Endometrial microvascular endothelial cells (primary cell): ENCODE measurements at regions not wholly inside any gene's neighbourhood (a gene's known extent, or its start where the extent isn't known, plus 50 kb on each side); places are given as distances from the start of the nearest gene placed in this dataset.
"Not testable (repeated sequence)": the region's sequence is repeated elsewhere in the genome, so short reads cannot be mapped to it uniquely, and the experiment has no call there.

ENCODE experiments used
- in situ Hi-C: cut with HindIII; loops from 2 replicates; pipeline ENCODE4 v1.10.0; 2017; ENCODE audit warnings: low sequenced_read_pairs, low pct_unique_long_range_greater_than_20kb; ENCODE audit errors: inconsistent ontology term

DNA sequence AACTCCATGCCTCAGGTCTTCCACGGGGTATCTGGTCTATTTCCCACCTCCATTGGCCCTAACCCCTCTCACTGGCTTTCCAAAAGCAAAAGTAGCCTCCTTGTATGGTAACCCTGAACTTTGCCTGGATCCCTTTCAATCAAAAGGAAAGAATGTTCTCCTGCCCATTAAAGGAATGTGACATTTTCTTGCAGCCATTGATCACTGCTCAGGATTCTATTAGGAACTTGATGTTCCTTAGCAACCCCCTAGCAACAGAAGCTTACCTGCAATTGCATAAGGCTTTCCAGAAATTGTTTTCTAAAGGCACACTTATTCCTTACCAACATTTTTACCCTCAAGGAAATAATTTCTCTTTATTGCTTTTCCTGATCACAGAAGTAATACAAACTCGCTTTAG, 91.4 kb upstream of the AGAP1 start:
- in situ Hi-C loops: no loop called here

- in situ Hi-C loops: no loop called here
Observed at GRCh38 chr2:235405612-235406361, 88.1 kb upstream of the AGAP1 start.

GRCh38 chr2:235406430-235406829, 87.4 kb upstream of the AGAP1 start:
- in situ Hi-C loops: no loop called here

DNA sequence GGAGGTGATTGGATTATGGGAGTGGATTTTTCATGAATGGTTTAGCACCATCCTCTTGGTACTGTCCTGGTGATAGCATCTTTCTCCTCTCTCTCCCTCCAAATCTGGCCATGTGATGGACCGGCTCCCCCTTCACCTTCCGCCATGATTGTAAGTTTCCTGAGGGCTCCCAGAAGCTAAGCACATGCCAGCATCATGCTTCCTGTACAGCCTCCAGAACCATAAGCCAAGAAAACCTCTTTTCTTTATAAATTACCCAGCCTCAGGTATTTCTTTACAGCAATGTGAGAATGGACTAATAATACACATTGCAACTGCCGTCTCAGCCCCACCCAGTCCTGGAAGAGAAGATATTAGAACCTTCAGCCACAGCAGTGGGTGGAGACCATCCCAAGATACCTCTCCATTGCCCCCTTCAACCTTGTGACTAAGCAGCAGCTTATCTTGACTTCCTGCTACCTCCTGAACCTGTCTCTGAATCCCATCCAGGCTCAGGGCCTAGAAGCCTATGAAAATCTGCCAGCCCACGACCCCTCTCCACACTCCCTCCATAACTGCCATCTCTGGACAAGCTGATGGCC, 81.8 kb upstream of the AGAP1 start:
- in situ Hi-C loops: no loop called here

GRCh38 chr2:235413064-235413463, 80.8 kb upstream of the AGAP1 start:
- in situ Hi-C loops: no loop called here

- in situ Hi-C loops: no loop called here
Observed at GRCh38 chr2:235414422-235414821, 79.4 kb upstream of the AGAP1 start.

DNA sequence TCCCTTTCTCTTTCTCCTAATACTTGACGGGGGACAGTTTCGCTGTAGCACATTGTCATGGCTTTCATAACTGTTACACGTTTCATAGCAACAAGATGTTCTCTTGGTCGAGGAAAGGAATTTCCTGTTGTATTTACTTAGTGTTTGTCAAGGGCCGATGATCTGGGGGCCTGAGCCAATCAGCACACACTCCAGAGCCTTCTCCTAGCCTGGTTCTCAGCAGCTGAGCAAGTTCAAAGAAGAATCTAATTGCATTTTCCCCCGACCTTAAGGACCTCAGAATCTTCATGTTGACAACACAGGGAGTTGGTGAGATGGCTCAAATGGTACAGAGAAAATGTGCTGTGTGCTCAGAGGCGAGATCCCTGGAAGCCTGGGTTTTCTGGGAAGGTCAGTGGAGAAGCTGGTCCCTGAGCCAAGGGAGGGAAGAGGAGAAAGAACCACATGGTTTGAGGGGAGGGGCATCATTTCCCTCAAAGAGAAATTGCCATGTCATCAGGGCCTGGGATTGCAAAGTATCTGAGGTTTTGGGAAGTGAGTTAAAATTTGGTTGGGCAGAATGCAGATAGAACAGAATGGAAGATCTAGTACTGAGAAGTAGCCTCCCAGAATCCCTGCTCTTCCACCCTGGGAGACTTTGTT, 76.9 kb upstream of the AGAP1 start:
- in situ Hi-C loops: no loop called here

- in situ Hi-C loops: no loop called here
Observed at GRCh38 chr2:235418918-235419317, 74.9 kb upstream of the AGAP1 start.

DNA sequence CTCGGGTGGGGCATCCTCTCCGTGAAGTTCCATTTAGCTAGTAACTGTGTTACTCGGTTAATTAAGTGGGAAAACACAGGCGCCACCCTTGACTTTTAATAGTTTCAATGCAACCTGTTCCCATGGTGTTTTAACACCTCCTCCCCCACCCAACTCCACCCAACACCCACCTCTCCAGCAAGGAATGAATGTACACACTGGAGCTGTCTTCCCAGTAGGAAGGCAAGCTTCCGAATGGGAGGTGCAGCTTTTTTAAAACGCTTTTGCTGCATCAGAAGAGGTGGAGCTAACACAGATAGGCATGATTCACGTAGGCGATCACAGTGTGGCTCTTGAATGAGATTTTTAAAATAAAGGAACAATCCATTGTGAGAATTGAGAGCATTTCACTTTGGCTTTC, 73.8 kb upstream of the AGAP1 start:
- in situ Hi-C loops: no loop called here

GRCh38 chr2:235421618-235422017, 72.2 kb upstream of the AGAP1 start:
- in situ Hi-C loops: no loop called here

DNA sequence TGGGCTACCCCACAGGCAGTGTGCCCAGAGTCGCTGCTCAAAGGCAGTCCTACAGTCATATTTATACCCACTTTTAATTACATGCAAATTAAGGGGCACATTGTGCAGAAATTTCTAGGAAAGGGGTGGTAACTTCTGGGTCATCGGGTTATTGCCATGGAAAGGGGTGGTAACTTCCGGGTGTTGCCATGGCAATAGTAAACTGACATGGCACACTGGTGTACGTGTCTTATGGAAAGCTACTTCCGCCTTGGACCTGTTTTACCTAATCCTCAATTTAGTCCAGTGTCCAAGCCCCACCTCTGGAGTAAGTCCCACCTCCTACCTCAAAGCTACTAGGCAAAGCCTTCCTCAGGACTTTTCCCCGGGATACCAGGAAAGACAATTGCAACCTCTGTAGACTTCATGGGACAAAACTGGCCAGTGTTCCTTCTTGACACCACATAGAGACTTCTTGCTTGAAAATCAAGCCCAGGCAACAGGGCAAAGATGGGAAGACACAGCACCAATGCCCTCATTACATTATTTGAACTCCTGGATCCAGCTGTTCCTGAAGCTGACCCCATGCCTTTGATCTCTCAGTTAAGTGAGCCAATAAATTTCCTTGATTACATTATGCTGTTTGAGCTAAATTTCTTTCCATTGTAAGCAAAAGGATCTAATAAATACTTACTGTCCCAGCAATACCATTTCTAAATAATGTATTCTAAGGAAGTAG, 63.3 kb upstream of the AGAP1 start:
- in situ Hi-C loops: no loop called here

DNA sequence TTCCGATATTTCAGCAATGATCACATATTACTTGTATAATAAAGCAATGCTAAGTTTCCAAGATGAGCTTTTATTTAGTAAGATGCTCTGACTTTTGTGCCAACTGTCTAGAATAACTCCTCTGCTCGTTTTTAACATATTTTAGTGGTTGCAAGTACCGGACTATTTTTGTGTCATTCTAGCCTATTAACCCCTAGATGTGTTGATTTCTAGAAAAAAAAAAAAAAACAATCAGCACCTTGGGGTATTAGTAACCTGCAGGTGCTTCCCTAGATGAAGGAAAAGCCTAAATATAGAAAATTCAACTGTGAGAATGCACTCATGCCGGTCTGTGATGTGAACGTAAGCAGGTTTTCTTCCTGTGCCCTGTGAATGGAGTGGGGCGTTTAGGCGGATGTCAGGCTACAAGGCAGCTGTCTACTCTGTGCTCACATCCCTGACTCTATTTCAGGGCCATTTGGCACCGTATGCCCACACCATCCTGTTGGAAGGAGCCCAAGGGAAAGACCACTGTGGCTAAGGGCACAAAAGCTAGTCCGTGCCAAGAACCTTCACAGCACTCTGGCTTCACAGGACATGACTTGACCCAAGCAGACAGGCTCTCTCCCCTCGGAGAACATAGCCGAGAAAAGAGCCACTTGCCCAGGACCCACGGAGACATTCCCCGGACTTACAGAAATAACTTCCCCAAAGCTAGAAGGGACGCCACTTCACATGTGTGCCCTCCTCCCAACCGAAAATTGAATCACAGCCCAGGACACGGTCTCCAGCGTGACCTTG, 60.9 kb upstream of the AGAP1 start:
- in situ Hi-C loops: no loop called here

DNA sequence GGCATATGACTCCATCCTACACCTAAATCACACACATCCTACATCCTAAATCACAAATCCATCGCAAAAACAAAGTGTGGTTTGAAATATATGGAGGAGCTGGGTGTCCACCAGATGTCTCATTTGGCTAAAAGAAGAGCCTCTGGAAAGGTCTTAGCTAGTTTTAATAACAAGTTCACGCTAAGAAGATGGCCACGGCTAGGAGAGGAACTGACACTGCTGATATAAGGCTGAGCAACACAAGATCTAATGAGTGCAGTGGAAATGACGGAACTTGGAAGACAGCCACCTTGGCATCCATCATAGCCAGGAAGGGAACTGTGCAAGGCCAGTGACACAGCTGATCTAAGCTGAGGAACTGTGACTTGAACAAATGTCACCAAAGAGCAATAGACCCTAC, 60.0 kb upstream of the AGAP1 start:
- in situ Hi-C loops: no loop called here

- in situ Hi-C loops: no loop called here
Observed at GRCh38 chr2:235439959-235440662, 53.7 kb upstream of the AGAP1 start.

DNA sequence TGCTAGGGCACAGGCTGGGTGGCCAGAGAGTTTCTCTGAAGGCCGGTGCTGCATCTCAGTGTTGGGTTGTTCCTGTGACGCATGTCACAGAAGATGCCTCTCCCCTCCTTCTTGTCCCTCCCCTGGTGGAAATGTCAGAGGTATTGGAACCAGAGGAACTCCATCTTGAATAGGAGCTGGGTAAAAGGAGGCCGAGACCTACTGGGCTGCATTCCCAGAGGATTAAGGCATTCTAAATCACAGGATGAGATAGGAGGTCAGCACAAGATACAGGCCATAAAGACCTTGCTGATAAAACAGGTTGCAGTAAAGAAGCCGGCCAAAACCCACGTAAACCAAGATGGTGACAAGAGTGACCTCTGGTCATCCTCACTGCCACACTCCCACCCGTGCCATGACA, 50.3 kb upstream of the AGAP1 start:
- in situ Hi-C loops: not testable (repeated sequence)
